Stimulated activated CD8-positive, alpha-beta memory T cell treated with anti-CD3 and anti-CD28 coated beads, Interleukin-15, amount 100 ng/mL, for 24 hours (primary cell): ENCODE measurements at regions not wholly inside any gene's neighbourhood (a gene's known extent, or its start where the extent isn't known, plus 50 kb on each side); places are given as distances from the start of the nearest gene placed in this dataset.
"Not testable (repeated sequence)": the region's sequence is repeated elsewhere in the genome, so short reads cannot be mapped to it uniquely, and the experiment has no call there.

Experiments used
- DNase-seq: peaks from one replicate; pipeline ENCODE4 v3.0.0-alpha.2; 2020; ENCODE audit warnings: low read depth

- no peak for DNase-seq
These were observed 511.1 kb downstream of the SOX6 start for GRCh38 chr11:15845261-15845660.

GRCh38 chr11:15848631-15849168 is 507.6 kb downstream of the SOX6 start:
- no peak for DNase-seq

GRCh38 chr11:15849257-15849656 is 507.1 kb downstream of the SOX6 start:
- DNase-seq: no peak

- not testable (repeated sequence) for DNase-seq
These were observed 506.0 kb downstream of the SOX6 start for GRCh38 chr11:15850335-15850734.

- no peak for DNase-seq
These were observed 505.3 kb downstream of the SOX6 start for GRCh38 chr11:15851051-15851498.

- DNase-seq: no peak
These were observed 504.2 kb downstream of the SOX6 start for GRCh38 chr11:15852179-15852578.

GRCh38 chr11:15854245-15854644 is 502.1 kb downstream of the SOX6 start:
- no peak for DNase-seq

GRCh38 chr11:15858881-15859280 is 497.5 kb downstream of the SOX6 start:
- no peak for DNase-seq

GRCh38 chr11:15859411-15859810 is 496.9 kb downstream of the SOX6 start:
- DNase-seq: no peak

GRCh38 chr11:15861256-15861655 is 495.1 kb downstream of the SOX6 start:
- DNase-seq: no peak

GRCh38 chr11:15863411-15863810 is 492.9 kb downstream of the SOX6 start:
- DNase-seq: no peak

- no peak for DNase-seq
These were observed 492.1 kb downstream of the SOX6 start for GRCh38 chr11:15864026-15864805.

GRCh38 chr11:15865212-15865987 is 490.9 kb downstream of the SOX6 start:
- DNase-seq: no peak

GRCh38 chr11:15867871-15868270 is 488.5 kb downstream of the SOX6 start:
- no peak for DNase-seq

- DNase-seq: no peak
These were observed 485.4 kb downstream of the SOX6 start for GRCh38 chr11:15870911-15871310.

GRCh38 chr11:15871904-15872626 is 484.3 kb downstream of the SOX6 start:
- DNase-seq: no peak

- DNase-seq: no peak
These were observed 482.8 kb downstream of the SOX6 start for GRCh38 chr11:15873501-15873900.

GRCh38 chr11:15874704-15875103 is 481.6 kb downstream of the SOX6 start:
- no peak for DNase-seq

- DNase-seq: no peak
These were observed 481.0 kb downstream of the SOX6 start for GRCh38 chr11:15875393-15875792.

- no peak for DNase-seq
These were observed 480.4 kb downstream of the SOX6 start for GRCh38 chr11:15875943-15876342.

- no peak for DNase-seq
These were observed 477.6 kb downstream of the SOX6 start for GRCh38 chr11:15878756-15879155.

GRCh38 chr11:15880291-15880690 is 476.1 kb downstream of the SOX6 start:
- no peak for DNase-seq
